Adrenal gland (tissue), 9 donors: ENCODE measurements at regions not wholly inside any gene's neighbourhood (a gene's known extent, or its start where the extent isn't known, plus 50 kb on each side); places are given as distances from the start of the nearest gene placed in this dataset.

Experiments
- DNase-seq, 7 donors: peaks; one replicate each; pipeline ENCODE4 v3.0.0-alpha.2; 2019 to 2020
- H3K27ac ChIP-seq, 5 donors: fragments of 200-600 bp; sonication (generic) in 4 of 5; 1 replicate in 3 of 5; 2 replicates in 2 of 5; pipeline versions ENCODE4 v1.5.1 to v1.8.0; 2016 to 2020; ENCODE audit warnings: mild to moderate bottlenecking in 1 of 5
- H3K27me3 ChIP-seq: fragments of 200-600 bp; 2 replicates; pipeline ENCODE4 v1.8.0; 2021
- H3K36me3 ChIP-seq, 2 donors: fragments of 200-600 bp; replicated peaks in 1 of 2; 1 replicate in 1 of 2; 2 replicates in 1 of 2; pipeline versions ENCODE4 v1.5.1 to v1.8.0; 2018 to 2022
- H3K4me1 ChIP-seq, 2 donors: fragments of 200-600 bp; replicated peaks in 1 of 2; 1 replicate in 1 of 2; 2 replicates in 1 of 2; pipeline versions ENCODE4 v1.5.1 to v1.8.0; 2018 to 2021
- H3K4me3 ChIP-seq, 4 donors: fragments of 200-600 bp; sonication (generic) in 3 of 4; one replicate each; pipeline ENCODE4 v1.5.1; 2016 to 2018
- H3K9me3 ChIP-seq, 3 donors: fragments of 200-600 bp; sonication (generic) in 1 of 3; replicated peaks in 1 of 3; 1 replicate in 2 of 3; 2 replicates in 1 of 3; pipeline versions ENCODE4 v1.5.1 to v1.8.0; 2016 to 2021
- POLR2A ChIP-seq, 2 donors: fragments of 450-650 bp; IDR thresholded peaks; one replicate each; pipeline ENCODE4 v1.6.1; 2017; ENCODE audit warnings: antibody characterized with exemption in 2 of 2, mild to moderate bottlenecking in 2 of 2, moderate library complexity in 1 of 2
- WGBS, 4 donors: extraction: QIAGEN DNeasy Blood & Tissue Kit in 2 of 4; methylation state at CpG; one replicate each; pipeline versions ENCODE4 v1.1.5 to v1.1.7; 2013 to 2017; 5-methylcytosine and 5-hydroxymethylcytosine counted together
- intact Hi-C, 2 donors: fragments of 100-400 bp; cut with DNase I; formaldehyde crosslinking; loops; one replicate each; pipeline versions ENCODE4 v1.14.1 to v1.15.0; 2022 to 2023
- TF ChIP-seq, protein P1 (sequence below), 6 experiments: fragments of 450-650 bp in 4 of 6; fragments of 200-600 bp in 2 of 6; sonication (generic) in 1 of 6; IDR thresholded peaks; 1 replicate in 5 of 6; 2 replicates in 1 of 6; pipeline versions ENCODE4 v1.5.1 to v1.8.0; 2016 to 2021; ENCODE audit warnings: antibody characterized with exemption in 6 of 6, mild to moderate bottlenecking in 2 of 6, moderate library complexity in 1 of 6
- donor health status: healthy with polysubstance abuse.
- donor health status: Bipolar disorder and iron deficiency.
- donor health status: DM: yes; HTN: yes; CAD: no.
- donor health status: DM: no; HTN: no; CAD: no.
- donor health status: DM: no; HTN: no; CAD: no.

DNA sequence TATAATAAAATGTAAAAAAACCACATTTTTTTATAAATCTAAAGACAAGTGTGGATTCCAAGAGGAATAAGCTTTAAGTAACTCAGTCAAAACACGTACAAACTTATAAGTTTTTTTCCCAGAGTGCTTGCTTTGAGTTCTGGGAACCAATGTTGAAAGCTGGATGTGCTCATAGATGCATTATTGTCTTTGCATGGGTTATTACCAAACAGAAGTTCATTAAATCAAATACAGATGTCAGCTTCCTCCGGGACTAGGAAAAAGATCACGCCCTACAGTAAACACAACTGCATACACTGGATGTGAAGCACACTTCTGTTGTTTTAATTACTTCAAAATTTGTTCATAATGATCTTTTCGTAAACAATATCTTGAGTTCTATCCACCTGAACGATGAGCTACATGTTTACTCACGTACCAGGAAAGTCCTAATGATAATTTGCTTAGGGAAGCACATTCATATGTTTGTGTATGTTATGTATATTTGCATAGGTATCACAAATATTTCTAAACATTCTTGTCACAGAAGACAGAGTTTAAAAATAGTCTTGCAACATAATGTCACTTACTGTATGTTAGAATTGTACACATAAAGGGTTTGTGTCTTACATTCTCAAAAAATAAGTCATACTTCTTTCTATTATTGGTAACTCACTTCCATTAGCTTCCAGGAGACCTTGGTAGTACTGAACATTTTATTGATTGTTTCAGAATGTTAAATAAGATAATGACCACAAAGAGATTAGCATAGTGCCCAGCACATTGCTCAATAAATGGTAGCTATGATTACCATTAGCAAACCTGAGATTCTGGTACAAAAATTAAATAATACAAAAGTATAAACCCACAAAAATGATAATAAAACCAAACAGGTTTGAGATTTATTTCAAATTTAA lies 427.4 kb downstream of the CETN3 start:
- Histone ChIP-seq H3K27me3 (no peaks in the 10 kb centered on the region), H3K27ac (no peak overlapping the region), H3K4me3 (no peak overlapping the region), H3K9me3 (no peaks in the 10 kb centered on the region), H3K4me1 (no peaks in the 10 kb centered on the region), H3K36me3 (no peaks in the 10 kb centered on the region)
- intact Hi-C loops = no loop called here
- 61 to 63% (median 61%) methylated on average over 6 of the region's 6 CpGs for WGBS, 4 donors
- DNase-seq = no peak
- TF ChIP-seq, protein P1, sequence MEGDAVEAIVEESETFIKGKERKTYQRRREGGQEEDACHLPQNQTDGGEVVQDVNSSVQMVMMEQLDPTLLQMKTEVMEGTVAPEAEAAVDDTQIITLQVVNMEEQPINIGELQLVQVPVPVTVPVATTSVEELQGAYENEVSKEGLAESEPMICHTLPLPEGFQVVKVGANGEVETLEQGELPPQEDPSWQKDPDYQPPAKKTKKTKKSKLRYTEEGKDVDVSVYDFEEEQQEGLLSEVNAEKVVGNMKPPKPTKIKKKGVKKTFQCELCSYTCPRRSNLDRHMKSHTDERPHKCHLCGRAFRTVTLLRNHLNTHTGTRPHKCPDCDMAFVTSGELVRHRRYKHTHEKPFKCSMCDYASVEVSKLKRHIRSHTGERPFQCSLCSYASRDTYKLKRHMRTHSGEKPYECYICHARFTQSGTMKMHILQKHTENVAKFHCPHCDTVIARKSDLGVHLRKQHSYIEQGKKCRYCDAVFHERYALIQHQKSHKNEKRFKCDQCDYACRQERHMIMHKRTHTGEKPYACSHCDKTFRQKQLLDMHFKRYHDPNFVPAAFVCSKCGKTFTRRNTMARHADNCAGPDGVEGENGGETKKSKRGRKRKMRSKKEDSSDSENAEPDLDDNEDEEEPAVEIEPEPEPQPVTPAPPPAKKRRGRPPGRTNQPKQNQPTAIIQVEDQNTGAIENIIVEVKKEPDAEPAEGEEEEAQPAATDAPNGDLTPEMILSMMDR (IDR thresholded peaks at IDR 0.05) = no peak
- no peak for TF ChIP-seq POLR2A (IDR thresholded peaks at IDR 0.05)

DNA sequence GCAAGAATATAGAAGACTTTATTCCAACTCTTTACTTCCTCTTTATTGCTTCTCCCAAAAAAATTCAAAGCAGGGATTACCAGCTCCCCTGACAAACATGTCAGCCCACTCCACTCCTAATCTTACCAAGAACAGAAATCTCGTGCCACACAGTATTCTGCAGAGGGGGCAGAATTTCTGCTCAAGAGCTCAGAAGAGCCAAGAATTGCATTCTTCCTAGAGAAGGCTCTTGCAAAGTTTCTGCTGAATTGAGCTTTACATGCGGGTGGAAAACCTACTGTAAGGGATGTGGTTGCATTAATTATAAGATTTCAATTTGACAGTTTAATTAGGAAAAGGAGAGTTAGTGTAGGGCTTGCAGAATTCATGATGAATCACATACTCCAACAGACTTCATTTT lies 428.5 kb downstream of the CETN3 start:
- H3K36me3 ChIP-seq = no peaks in the 10 kb centered on the region
- no peaks in the 10 kb centered on the region for H3K4me1 ChIP-seq
- H3K27me3 ChIP-seq = no peaks in the 10 kb centered on the region
- whole genome bisulfite sequencing, 4 donors = 63 to 76% (median 66%) methylated on average over 2 of the region's 2 CpGs
- no peak overlapping the region for H3K4me3 ChIP-seq
- no peaks in the 10 kb centered on the region for H3K9me3 ChIP-seq
- intact Hi-C loops = no loop called here
- DNase-seq = no peak
- TF ChIP-seq POLR2A (IDR thresholded peaks at IDR 0.05) = no peak
- TF ChIP-seq, protein P1 (IDR thresholded peaks at IDR 0.05) = no peak
- H3K27ac ChIP-seq = no peak overlapping the region

DNA sequence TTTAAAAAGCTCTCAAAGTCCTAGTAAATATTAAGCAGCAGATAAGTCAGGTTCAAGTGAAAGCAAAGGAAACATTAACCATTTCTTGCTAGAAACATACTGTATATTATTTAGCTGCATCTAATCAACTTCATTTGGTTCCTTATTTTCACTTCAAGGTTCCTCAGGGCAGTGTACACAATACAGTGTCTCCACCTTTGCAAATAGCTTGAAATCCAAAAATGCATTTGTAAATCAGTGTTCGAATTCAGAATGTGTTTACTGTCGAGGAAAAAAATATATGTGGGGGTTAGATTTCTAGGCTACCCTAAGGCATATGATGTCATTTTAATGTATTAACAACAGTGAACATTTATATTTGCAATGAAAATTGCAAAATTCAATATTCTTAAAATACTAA lies 436.0 kb downstream of the CETN3 start:
- Histone ChIP-seq H3K4me3 (no peak overlapping the region), H3K36me3 (no peaks in the 10 kb centered on the region), H3K9me3 (no peaks in the 10 kb centered on the region), H3K27me3 (no peaks in the 10 kb centered on the region), H3K4me1 (no peaks in the 10 kb centered on the region), H3K27ac (no peak overlapping the region)
- TF ChIP-seq, protein P1 (IDR thresholded peaks at IDR 0.05) = no peak
- no peak for TF ChIP-seq POLR2A (IDR thresholded peaks at IDR 0.05)
- WGBS, 4 donors = 68 to 72% (median 70%) methylated on average over 2 of the region's 2 CpGs
- no peak for DNase-seq
- intact Hi-C loops = no loop called here

DNA sequence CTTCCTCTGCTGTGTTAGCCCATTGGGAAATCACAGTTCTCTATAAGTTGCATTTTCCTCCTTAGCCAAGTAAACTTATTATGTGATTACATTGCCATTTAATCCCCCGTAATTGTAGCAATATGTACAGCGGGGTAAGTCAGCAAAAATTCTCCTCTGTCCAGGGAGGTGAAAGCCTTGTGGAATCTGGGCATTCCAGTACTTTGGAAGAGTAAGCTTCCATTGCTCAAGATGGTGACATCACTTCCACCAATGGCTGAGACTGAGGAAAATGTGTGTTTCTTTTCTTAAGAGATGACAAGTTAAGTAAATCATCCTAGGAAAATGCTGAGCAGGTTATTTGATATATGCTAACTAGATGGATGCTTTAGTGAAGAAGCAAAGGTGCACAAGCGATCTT lies 436.7 kb downstream of the CETN3 start:
- Histone ChIP-seq H3K9me3 (no peaks in the 10 kb centered on the region), H3K36me3 (no peaks in the 10 kb centered on the region), H3K27ac (no peak overlapping the region), H3K27me3 (no peaks in the 10 kb centered on the region), H3K4me3 (no peak overlapping the region), H3K4me1 (no peaks in the 10 kb centered on the region)
- no peak for TF ChIP-seq POLR2A (IDR thresholded peaks at IDR 0.05)
- TF ChIP-seq, protein P1 (IDR thresholded peaks at IDR 0.05) = no peak
- 81 to 87% (median 86%) methylated on average over 3 of the region's 3 CpGs for WGBS, 4 donors
- DNase-seq = no peak
- intact Hi-C loops = no loop called here
